RWPE2 (cell line): ENCODE measurements at regions not wholly inside any gene's neighbourhood (a gene's known extent, or its start where the extent isn't known, plus 50 kb on each side); places are given as distances from the start of the nearest gene placed in this dataset.

Source experiments
- ATAC-seq: fragments of 200-7000 bp; cut with Tn5 transposase; 3 replicates; pipeline ENCODE4 v1.9.1; 2021; ENCODE audit warnings: low read depth
- DNase-seq: peaks from one replicate; pipeline ENCODE4 v3.0.0-alpha.2; 2020; ENCODE audit warnings: low spot score
- H3K27ac ChIP-seq: fragments of 450-650 bp; 2 replicates; pipeline ENCODE4 v1.5.1; 2017; ENCODE audit warnings: mild to moderate bottlenecking; ENCODE audit not compliant: poor library complexity, severe bottlenecking
- H3K27me3 ChIP-seq: fragments of 250-450 bp; sonication (Bioruptor Pico); 2 replicates; pipeline ENCODE4 v1.5.1; 2021; ENCODE audit warnings: mild to moderate bottlenecking, moderate library complexity; ENCODE audit not compliant: insufficient read depth, poor library complexity, severe bottlenecking
- H3K36me3 ChIP-seq: fragments of 250-450 bp; sonication (Bioruptor Pico); 2 replicates; pipeline ENCODE4 v1.5.1; 2020; ENCODE audit warnings: low read depth, mild to moderate bottlenecking, moderate library complexity
- H3K4me1 ChIP-seq: fragments of 250-450 bp; sonication (Bioruptor Pico); 2 replicates; pipeline ENCODE4 v1.5.1; 2021; ENCODE audit warnings: mild to moderate bottlenecking, moderate library complexity; ENCODE audit not compliant: insufficient read depth, poor library complexity, severe bottlenecking
- H3K4me3 ChIP-seq: fragments of 250-450 bp; sonication (Bioruptor Pico); 2 replicates; pipeline ENCODE4 v1.5.1; 2021; ENCODE audit warnings: mild to moderate bottlenecking, moderate library complexity; ENCODE audit not compliant: severe bottlenecking
- H3K9me3 ChIP-seq: fragments of 250-450 bp; sonication (Bioruptor Pico); 2 replicates; pipeline ENCODE4 v1.5.1; 2021; ENCODE audit warnings: mild to moderate bottlenecking, moderate library complexity; ENCODE audit not compliant: severe bottlenecking
- TF ChIP-seq, protein P1 (sequence below): fragments of 450-650 bp; IDR thresholded peaks from one replicate; pipeline ENCODE4 v1.5.1; 2017; ENCODE audit warnings: mild to moderate bottlenecking, moderate library complexity; ENCODE audit not compliant: poor library complexity, severe bottlenecking

DNA sequence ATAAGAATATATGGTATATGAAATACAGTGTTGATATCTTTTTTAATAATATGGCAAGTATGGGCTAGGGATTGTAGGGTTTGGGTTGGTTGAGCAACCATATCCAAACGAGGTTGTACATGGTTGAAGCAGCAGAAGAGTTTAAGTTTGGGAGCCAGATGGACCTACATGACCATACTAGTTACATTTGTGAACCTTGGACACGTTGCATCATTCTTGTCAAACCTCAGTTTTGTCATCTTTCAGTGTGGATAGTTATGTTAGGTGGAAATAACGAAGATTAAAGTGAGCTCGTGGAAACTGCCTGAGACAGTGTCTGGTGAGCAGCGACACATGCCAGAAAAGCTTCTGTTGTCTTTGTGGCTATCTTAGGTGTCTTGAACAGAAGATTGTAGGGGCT is 307.1 kb upstream of the KIRREL3 start:
- no peaks in the 10 kb centered on the region for H3K9me3 ChIP-seq
- H3K4me3 ChIP-seq: no peak overlapping the region
- H3K4me1 ChIP-seq: no peaks in the 10 kb centered on the region
- H3K27me3 ChIP-seq: peaks cover 15% of the 10 kb centered on the region
- ATAC-seq (no peak), DNase-seq (no peak)
- TF ChIP-seq, protein P1, sequence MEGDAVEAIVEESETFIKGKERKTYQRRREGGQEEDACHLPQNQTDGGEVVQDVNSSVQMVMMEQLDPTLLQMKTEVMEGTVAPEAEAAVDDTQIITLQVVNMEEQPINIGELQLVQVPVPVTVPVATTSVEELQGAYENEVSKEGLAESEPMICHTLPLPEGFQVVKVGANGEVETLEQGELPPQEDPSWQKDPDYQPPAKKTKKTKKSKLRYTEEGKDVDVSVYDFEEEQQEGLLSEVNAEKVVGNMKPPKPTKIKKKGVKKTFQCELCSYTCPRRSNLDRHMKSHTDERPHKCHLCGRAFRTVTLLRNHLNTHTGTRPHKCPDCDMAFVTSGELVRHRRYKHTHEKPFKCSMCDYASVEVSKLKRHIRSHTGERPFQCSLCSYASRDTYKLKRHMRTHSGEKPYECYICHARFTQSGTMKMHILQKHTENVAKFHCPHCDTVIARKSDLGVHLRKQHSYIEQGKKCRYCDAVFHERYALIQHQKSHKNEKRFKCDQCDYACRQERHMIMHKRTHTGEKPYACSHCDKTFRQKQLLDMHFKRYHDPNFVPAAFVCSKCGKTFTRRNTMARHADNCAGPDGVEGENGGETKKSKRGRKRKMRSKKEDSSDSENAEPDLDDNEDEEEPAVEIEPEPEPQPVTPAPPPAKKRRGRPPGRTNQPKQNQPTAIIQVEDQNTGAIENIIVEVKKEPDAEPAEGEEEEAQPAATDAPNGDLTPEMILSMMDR: no peak
- no peaks in the 10 kb centered on the region for H3K36me3 ChIP-seq
- no peak overlapping the region for H3K27ac ChIP-seq

DNA sequence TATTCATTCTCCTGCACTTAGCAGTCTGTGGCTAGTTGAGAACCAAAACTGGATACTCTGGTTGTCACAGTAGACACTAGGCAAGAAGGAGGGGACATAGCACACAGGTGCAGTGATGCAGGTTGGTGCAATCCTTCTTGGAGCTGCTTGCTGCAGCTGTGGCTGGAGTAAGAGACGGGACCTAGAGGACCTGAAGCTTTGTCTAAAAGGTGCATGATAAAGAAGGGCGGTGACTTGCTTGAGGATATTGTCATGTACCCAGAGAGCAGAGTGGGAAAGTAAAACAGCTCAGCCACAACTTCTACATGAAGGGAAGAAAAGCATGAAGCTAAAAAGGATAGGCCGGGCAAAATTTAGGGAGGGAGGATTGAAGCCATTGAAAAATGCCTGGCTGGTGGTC is 304.1 kb upstream of the KIRREL3 start:
- Histone ChIP-seq H3K36me3 (no peaks in the 10 kb centered on the region), H3K27ac (no peak overlapping the region), H3K4me3 (no peak overlapping the region), H3K27me3 (peaks cover 23% of the 10 kb centered on the region), H3K9me3 (no peaks in the 10 kb centered on the region), H3K4me1 (no peaks in the 10 kb centered on the region)
- TF ChIP-seq, protein P1: no peak
- ATAC-seq (no peak), DNase-seq (no peak)

DNA sequence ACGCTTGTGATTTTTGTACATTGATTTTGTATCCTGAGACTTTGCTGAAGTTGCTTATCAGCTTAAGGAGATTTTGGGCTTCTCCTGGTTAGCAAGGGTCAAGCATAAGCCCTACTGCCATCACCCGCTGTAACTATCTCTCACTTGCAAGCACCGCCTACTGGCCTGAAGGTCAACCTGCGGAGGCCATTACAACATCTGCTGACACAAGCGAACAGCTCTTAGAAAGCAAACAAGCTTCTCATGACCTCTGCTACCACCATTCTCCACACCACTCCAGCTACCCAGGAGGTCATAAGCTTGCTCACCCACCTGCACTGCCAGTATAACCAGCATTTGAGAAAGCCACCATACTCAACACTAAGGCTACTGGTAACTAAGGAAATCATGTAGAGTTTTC is 288.4 kb upstream of the KIRREL3 start:
- Histone ChIP-seq H3K4me3 (no peak overlapping the region), H3K27me3 (no peaks in the 10 kb centered on the region), H3K36me3 (no peaks in the 10 kb centered on the region), H3K27ac (no peak overlapping the region), H3K4me1 (no peaks in the 10 kb centered on the region), H3K9me3 (peaks cover 4% of the 10 kb centered on the region)
- DNase-seq (no peak), ATAC-seq (no peak)
- TF ChIP-seq, protein P1: no peak

DNA sequence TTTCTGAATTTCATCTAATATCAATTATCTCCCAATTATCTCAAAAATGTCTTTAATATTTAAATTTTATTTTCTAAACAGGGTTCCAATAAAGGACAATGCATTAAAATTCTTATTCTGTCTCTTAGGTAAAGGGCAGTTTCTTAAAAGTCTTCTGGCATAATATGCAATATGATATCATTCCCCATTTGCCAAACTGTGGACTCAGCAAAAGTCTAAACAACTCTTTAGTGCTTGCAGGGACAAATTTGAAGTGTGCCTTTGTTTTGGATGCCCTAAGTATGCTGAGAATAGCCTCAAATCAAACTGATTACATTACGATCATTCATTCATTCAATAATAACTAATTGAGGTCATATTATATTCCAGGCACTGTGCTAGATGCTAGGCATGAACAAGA is 281.0 kb upstream of the KIRREL3 start:
- no peaks in the 10 kb centered on the region for H3K36me3 ChIP-seq
- TF ChIP-seq, protein P1: no peak

DNA sequence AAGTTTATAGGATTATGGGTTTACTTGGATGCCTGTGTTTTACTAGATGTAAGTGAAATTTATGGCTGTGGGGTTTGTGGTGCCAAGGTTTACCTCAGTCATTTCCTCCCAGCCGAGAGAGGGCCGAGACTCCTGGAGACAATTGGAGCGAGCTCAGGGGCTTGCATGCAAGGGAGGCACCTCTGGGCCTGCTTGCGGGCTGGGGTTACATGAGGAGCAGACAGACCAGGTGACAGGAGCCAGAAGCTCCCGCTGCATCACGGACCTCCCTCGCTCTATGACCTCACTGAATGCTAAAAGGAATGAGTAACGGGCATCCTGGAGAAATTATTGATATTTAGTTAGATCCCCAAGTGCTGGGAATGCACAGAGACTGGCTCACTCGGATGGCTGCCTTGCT is 275.2 kb upstream of the KIRREL3 start:
- Histone ChIP-seq H3K4me3 (no peak overlapping the region), H3K9me3 (no peaks in the 10 kb centered on the region), H3K36me3 (no peaks in the 10 kb centered on the region), H3K27me3 (no peaks in the 10 kb centered on the region), H3K4me1 (peaks cover 28% of the 10 kb centered on the region), H3K27ac (peak overlapping the region; percentile 70)
- no peak for ATAC-seq
- TF ChIP-seq, protein P1: no peak
- no peak for DNase-seq

More for the DNA sequence above, 281.0 kb upstream of the KIRREL3 start:
- DNase-seq (no peak), ATAC-seq (no peak)
- Histone ChIP-seq H3K4me3 (no peak overlapping the region), H3K4me1 (peaks cover 4% of the 10 kb centered on the region), H3K9me3 (no peaks in the 10 kb centered on the region), H3K27me3 (no peaks in the 10 kb centered on the region), H3K27ac (no peak overlapping the region)
